Right lobe of liver (tissue), 4 donors: ENCODE measurements at regions not wholly inside any gene's neighbourhood (a gene's known extent, or its start where the extent isn't known, plus 50 kb on each side); places are given as distances from the start of the nearest gene placed in this dataset.

Experiments
- CTCF ChIP-seq, 4 donors: fragments of 200-600 bp in 3 of 4; fragments of 450-650 bp in 1 of 4; IDR thresholded peaks; one replicate each; pipeline versions ENCODE4 v1.5.1 to v1.8.0; 2016 to 2022; ENCODE audit warnings: antibody characterized with exemption in 4 of 4, mild to moderate bottlenecking in 2 of 4
- POLR2A ChIP-seq: fragments of 450-650 bp; IDR thresholded peaks from one replicate; pipeline ENCODE4 v1.6.1; 2017; ENCODE audit warnings: antibody characterized with exemption, mild to moderate bottlenecking
- donor health status: DM: no; HTN: no; CAD: no.
- donor health status: DM: no; HTN: no; CAD: no.
- donor health status: DM: no; HTN: yes; CAD: no.

GRCh38 chr19:31118287-31118955 lies 230.8 kb downstream of the TSHZ3 start:
- TF ChIP-seq CTCF (IDR thresholded peaks at IDR 0.05), result no peak
- TF ChIP-seq POLR2A, result no peak
